Vagina (tissue), 2 donors: ENCODE measurements at regions not wholly inside any gene's neighbourhood (a gene's known extent, or its start where the extent isn't known, plus 50 kb on each side); places are given as distances from the start of the nearest gene placed in this dataset.

Experiments
- CTCF ChIP-seq, 3 experiments: fragments of 450-650 bp in 2 of 3; fragments of 200-600 bp in 1 of 3; sonication (generic) in 1 of 3; IDR thresholded peaks; one replicate each; pipeline ENCODE4 v1.5.1; 2017 to 2019; ENCODE audit warnings: antibody characterized with exemption in 3 of 3, mild to moderate bottlenecking in 2 of 3, moderate library complexity in 2 of 3
- POLR2A ChIP-seq, 2 donors: fragments of 450-650 bp; IDR thresholded peaks; one replicate each; pipeline ENCODE4 v1.6.1; 2017; ENCODE audit warnings: antibody characterized with exemption in 2 of 2, mild to moderate bottlenecking in 2 of 2, moderate library complexity in 2 of 2
- POLR2AphosphoS5 ChIP-seq, 2 donors: sonication (generic); formaldehyde crosslinking; IDR thresholded peaks; one replicate each; pipeline ENCODE4 v1.9.0; 2017; ENCODE audit warnings: antibody characterized with exemption in 2 of 2, mild to moderate bottlenecking in 2 of 2, low read depth in 1 of 2; ENCODE audit not compliant: insufficient read depth in 1 of 2

- no peak for TF ChIP-seq CTCF (IDR thresholded peaks at IDR 0.05)
- TF ChIP-seq POLR2A (IDR thresholded peaks at IDR 0.05): no peak
- no peak for TF ChIP-seq POLR2AphosphoS5 (IDR thresholded peaks at IDR 0.05; ENCODE audit: insufficient read depth in 1 of 2, low read depth in 1 of 2)
Measured at GRCh38 chr5:54362992-54363625, 52.7 kb upstream of the ARL15 start.
